ENCODE measurements at regions not wholly inside any gene's neighbourhood (a gene's known extent, or its start where the extent isn't known, plus 50 kb on each side); places are given as distances from the start of the nearest gene placed in this dataset.

GRCh38 chr10:120782336-120782735, 68.8 kb upstream of the WDR11 start:
- TF ChIP-seq, protein P1, sequence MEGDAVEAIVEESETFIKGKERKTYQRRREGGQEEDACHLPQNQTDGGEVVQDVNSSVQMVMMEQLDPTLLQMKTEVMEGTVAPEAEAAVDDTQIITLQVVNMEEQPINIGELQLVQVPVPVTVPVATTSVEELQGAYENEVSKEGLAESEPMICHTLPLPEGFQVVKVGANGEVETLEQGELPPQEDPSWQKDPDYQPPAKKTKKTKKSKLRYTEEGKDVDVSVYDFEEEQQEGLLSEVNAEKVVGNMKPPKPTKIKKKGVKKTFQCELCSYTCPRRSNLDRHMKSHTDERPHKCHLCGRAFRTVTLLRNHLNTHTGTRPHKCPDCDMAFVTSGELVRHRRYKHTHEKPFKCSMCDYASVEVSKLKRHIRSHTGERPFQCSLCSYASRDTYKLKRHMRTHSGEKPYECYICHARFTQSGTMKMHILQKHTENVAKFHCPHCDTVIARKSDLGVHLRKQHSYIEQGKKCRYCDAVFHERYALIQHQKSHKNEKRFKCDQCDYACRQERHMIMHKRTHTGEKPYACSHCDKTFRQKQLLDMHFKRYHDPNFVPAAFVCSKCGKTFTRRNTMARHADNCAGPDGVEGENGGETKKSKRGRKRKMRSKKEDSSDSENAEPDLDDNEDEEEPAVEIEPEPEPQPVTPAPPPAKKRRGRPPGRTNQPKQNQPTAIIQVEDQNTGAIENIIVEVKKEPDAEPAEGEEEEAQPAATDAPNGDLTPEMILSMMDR (conservative IDR thresholded peaks at IDR 0.05; ENCODE audit: low read length), result no peak
- no peak for TF ChIP-seq EZH2phosphoT487 (IDR thresholded peaks at IDR 0.05; ENCODE audit: borderline replicate concordance, low read depth, low read length)

Measured in OCI-LY7 (cell line).